ENCODE measurements at regions not wholly inside any gene's neighbourhood (a gene's known extent, or its start where the extent isn't known, plus 50 kb on each side); places are given as distances from the start of the nearest gene placed in this dataset.
"Not testable (repeated sequence)": the region's sequence is repeated elsewhere in the genome, so short reads cannot be mapped to it uniquely, and the experiment has no call there.

DNA sequence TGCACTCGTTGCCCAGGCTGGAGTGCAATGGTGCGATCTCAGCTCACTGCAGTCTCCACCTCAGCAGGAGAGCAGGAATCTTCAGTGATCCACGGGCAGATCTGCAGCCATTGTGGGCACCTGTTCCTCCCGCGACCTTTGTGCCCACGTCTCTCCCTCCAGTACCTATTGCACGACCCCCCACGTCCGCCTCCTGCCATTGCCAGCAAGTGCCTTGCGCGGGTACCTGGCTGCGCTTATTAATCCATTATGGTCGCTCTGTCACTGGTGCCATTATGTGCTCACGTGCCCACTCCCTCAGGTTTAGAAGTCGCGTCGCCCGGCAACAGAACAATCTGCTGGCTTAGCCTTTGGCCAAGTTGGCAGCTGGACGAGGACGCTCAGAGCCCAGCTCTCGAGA, 146.2 kb upstream of the C1QTNF3 start:
- not testable (repeated sequence) for DNase-seq

DNA sequence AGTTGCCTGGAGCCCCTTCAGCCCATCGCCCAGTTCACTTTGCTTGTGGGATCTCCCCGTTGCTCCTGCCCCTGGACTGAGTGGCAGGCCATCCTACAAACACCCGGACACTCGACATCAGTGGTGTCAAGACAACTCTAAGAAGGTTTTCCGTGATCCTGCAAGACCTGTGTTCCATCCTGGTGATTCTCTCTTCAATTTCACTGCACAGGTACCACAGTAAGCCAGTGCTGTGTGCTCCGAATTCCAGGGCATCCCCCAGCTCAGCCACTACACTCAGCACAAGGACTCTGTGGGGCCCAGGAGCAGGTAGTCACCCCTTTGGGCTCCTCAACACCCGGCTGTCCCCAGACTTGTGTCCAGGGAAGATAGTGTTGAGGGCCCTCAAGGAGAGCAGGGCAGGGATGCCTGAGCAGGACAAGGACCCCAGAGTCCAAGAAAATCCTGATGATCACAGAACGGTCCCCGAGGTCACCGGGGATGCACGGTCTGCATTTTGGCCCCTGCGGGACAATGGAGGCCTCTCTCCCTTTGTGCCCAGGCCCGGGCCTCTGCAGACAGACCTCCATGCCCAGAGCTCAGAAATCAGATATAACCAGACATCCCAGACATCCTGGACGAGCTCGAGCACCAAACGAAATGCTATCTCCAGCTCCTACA, 146.9 kb upstream of the C1QTNF3 start:
- DNase-seq: not testable (repeated sequence)

- not testable (repeated sequence) for DNase-seq
Observed at GRCh38 chr5:34190466-34190865, 147.5 kb upstream of the C1QTNF3 start.

GRCh38 chr5:34191279-34191744, 148.3 kb upstream of the C1QTNF3 start:
- not testable (repeated sequence) for DNase-seq

DNA sequence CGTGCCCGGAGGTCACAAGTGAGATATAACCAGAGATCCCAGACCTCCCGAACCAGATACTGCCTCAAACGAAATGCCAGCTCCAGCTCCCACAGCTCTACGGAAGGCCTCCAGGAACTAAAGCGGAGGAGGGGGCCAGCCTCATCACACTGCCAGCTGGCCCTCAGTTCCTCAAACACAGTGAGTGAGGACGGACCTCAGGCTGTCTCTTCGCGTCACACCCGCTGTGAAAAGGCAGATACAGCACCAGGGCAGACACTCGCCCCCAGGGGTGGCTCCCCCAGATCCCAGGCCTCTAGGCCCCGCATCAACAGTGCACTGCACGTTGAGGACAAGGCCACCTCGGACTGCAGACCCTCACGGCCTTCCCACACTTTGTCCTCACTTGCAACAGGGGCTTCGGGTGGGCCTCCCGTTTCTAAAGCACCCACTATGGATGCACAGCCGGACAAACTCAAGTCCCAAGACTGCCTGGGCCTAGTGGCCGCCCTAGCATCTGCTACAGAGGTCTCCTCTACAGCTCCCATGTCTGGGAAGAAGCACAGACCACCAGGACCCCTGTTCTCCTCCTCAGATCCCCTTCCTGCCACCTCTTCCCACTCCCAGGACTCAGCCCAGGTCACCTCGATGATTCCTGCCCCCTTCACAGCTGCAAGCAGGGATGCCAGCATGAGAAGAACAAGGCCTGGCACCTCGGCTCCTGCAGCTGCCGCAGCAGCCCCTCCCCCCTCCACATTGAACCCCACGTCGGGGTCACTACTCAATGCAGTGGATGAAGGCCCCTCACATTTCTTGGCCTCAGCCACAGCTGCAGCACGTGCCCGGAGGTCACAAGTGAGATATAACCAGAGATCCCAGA, 149.3 kb upstream of the C1QTNF3 start:
- DNase-seq: not testable (repeated sequence)

GRCh38 chr5:34192923-34193262, 149.9 kb upstream of the C1QTNF3 start:
- not testable (repeated sequence) for DNase-seq

DNA sequence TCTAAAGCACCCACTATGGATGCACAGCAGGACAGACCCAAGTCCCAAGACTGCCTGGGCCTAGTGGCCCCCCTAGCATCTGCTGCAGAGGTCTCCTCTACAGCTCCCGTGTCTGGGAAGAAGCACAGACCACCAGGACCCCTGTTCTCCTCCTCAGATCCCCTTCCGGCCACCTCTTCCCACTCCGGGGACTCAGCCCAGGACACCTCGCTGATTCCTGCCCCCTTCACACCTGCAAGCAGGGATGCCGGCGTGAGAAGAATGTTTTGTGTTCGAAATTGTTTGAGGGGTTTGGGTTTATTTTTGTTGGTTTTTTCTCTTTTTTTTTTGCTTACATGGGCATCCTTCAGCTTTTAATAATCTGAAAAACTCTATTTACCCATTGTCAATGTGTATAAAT, 150.3 kb upstream of the C1QTNF3 start:
- DNase-seq: not testable (repeated sequence)

GRCh38 chr5:34193804-34194203, 150.8 kb upstream of the C1QTNF3 start:
- not testable (repeated sequence) for DNase-seq

DNA sequence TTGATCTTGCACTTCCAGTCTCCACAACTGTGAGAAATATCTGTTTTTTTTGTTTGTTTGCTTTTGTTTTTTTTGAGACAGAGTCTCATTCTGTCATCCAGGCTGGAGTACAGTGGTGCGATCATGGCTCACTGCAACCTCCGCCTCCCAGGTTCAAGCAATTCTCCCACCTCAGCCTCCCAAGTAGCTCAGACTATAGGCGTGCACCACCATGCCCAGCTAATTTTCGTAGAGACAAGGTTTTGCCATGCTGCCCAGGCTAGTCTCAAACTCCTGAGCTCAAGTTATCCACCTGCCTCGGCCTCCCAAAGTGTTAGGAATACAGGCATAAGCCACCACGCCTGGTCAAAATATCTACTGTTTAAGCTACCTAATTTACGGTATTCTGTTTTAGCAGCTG, 153.1 kb upstream of the C1QTNF3 start:
- not testable (repeated sequence) for DNase-seq

DNA sequence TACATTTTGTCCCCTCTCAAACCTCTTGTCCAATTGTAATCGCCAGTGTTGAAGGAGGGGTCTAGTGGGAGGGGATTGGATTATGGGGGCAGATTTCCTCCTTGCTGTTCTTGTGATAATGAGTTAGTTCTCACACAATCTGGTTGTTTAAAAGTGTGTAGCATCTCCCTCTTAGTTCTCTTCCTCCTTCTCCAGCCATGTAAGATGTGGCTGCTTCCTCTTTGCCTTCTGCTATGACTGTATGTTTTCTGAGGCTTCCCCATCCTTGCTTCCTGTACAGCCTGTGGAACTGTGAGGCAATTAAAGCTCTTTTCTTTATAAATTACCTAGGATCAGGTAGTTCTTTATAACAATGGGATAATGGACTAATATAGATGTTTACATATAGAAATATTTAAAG, 162.3 kb upstream of the C1QTNF3 start:
- DNase-seq: not testable (repeated sequence)

DNA sequence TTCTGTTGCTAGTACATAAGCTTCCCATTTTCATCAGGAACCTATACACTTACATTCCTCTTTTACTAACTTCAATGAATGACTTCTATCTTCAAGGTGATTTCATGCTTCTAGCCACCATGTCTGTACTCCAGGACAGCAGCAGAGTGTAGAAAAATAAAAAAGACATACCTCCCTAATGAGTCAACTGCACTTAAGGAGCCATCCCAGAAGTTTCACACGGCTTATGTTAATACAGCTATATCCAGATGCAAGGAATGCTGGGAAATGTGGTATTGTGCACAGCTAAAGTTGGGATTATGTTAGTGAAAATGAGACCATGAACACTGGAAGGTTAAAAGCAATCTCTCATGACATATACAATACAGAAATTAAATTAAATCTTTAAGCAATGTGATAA, 174.4 kb upstream of the C1QTNF3 start:
- not testable (repeated sequence) for DNase-seq

DNA sequence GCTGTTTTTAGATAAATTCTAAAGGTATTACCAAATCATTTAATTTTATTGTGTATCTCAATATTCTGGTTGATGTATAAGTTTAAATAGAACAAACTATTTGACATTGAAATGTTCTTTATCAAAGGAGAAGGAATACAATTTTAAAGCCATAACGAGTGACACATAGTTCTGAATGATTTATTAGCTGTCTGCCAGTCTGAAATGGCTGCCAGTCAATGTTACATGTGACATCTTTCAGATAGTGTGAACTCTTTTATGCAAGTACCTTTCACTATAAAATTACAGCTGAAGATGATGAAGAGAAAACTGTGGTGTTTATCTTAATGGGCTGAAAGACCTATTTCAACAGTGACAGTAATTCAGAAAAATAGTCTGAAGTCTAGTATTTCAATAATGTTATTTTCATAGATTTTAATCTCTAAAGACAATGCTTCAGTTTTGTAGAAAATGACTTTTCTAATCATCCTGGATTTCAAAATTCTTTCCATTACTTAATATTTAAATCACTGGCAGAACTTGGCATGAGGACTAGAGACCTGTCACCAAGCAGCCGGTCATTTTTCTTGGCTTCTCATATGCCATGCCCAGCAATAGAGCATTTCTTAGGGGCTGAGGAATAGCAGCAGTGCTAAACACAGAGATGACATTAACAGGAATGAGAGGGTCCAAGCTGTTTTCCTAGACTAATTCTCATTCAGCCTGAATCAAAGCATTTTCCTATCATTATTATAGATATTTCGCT, 178.5 kb upstream of the C1QTNF3 start:
- DNase-seq: not testable (repeated sequence)

GRCh38 chr5:34223158-34223557, 180.1 kb upstream of the C1QTNF3 start:
- DNase-seq: not testable (repeated sequence)

DNA sequence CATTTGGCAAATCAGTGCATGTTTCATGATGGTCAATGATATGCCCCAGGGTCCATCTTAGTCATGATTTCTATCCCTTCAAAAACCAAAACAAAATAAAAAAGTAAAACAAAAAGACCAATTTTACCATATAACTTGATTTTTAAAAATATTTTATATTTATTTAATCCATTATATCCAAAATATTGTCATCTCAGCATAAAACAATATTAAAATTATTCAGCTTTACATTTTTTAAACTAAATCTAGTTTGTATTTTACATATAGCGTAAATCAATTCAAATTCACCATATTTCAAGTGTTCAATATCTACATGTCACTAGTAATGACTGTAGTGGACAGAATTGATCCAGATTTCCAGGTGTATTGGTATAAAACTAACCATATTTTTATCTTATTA, 187.4 kb upstream of the C1QTNF3 start:
- not testable (repeated sequence) for DNase-seq

GRCh38 chr5:34243802-34244201, 200.8 kb upstream of the C1QTNF3 start:
- DNase-seq: not testable (repeated sequence)

- DNase-seq: not testable (repeated sequence)
Observed at GRCh38 chr5:34244281-34245031, 201.4 kb upstream of the C1QTNF3 start.

DNA sequence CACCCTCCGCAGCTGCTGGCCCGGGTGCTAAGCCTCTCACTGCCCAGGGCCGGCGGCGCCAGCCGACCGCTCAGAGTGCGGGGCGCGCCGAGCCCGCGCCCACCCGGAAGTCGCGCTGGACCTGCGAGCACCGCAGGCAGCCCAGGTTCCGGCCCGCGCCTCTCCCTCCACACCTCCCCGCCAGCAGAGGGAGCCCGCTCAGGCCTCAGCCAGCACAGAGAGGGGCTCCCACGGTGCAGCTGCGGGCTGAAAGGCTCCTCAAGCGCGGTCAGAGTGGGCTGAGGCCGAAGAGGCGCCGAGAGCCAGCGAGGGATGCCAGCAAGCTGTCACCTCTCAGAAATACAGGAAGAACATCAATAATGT, 202.0 kb upstream of the C1QTNF3 start:
- not testable (repeated sequence) for DNase-seq

DNA sequence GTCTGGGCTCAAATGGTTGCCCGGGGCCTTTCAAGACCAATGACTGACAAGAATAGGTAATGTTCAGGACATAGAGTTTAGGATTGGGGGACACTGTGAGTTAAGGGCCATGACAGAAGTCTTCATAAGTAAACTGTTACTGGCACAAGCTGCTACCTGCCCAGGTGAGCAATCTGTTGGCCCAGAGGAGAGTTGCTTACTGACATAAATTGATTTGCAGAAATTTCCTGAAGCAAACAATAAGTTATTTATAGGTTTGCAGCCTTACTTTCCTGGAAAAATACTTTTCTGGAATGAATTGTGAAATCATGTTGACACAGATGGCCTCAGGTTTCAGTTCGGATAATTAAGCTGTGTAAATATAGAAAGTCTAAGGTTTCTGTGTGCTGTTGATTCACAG, 202.8 kb upstream of the C1QTNF3 start:
- DNase-seq: not testable (repeated sequence)

DNA sequence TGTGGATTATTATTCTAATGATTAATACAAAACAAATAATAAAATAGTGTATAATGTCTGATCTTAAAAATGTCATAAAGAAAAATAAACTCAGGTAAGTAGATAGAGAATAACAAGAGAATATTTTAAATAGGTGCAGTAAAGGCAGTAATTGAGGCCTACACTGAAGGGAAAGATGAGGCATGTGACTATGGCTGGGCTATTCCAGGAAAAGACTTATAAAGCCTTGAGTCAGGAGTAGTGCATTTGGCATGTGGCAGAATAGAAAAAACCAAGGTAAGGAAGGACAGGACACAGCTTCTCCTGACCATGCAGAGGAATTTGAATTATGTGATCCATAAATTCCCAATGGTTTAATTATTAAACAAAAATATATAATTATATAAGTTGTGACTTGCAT, 215.6 kb upstream of the C1QTNF3 start:
- DNase-seq: not testable (repeated sequence)

- DNase-seq: not testable (repeated sequence)
Observed at GRCh38 chr5:34261020-34261419, 218.0 kb upstream of the C1QTNF3 start.

- DNase-seq: not testable (repeated sequence)
Observed at GRCh38 chr5:34266151-34266550, 223.1 kb upstream of the C1QTNF3 start.

DNA sequence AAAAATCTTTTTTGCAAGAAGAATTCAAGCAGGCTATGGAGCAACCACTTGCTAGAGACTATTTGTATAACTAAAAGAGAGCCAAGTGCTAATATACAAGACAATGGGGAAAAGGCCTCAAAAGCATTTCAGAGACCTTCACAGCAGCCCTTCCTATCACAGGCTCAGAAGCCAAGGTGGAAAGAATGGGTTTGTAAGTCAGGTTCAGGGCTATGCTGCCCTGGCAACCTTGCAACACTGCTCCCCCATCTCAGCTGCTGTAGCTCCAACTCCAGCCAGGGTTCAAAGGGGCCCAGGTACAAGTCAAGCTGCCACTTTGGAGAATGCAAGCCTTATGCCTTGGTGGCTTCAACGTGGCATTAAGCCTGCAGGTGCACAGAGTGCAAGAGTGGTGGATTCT, 253.7 kb upstream of the C1QTNF3 start:
- not testable (repeated sequence) for DNase-seq

GRCh38 chr5:34329201-34329600, 286.2 kb upstream of the C1QTNF3 start:
- not testable (repeated sequence) for DNase-seq
